ENCODE measurements at regions not wholly inside any gene's neighbourhood (a gene's known extent, or its start where the extent isn't known, plus 50 kb on each side); places are given as distances from the start of the nearest gene placed in this dataset.
"Not testable (repeated sequence)": the region's sequence is repeated elsewhere in the genome, so short reads cannot be mapped to it uniquely, and the experiment has no call there.

DNA sequence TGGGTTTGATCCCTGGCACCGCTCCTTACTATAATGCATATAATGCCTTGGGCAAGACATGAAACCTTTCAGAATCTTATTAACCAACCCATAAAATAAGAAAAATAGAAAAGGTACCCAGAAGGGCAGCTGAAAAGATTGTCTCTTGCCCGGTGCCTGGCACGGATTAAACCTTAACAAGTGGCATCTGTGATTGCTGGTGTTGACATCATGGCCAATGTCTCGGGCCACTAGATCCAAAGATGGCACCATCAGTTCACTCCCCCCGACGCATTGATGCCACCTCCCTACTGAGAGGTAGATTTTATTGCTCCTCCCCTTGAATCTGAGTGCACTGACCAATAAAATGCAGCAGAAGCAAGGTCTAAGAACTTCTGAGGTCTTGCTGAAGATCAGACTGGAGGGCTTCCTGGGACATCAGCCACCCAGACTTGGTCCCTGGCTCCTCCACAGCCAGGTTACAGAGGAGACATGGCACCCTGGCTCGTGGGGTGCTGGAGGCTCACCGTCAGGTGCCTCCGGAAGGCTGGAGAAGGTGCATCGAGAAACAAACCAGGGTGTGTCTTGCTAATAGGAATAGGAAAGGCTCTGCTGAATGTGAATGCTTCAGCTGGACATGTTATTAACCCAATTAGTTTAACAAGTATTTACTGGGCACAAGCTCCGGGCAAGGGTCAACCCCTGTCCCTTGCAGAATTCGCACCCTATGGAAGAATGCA, 80.0 kb upstream of the COL5A1 start:
- no peak for DNase-seq (ENCODE audit: low spot score)

GRCh38 chr9:134562146-134562849, 79.3 kb upstream of the COL5A1 start:
- no peak for DNase-seq (ENCODE audit: low spot score)

- no peak for DNase-seq (ENCODE audit: low spot score)
Measured at GRCh38 chr9:134563397-134563796, 78.2 kb upstream of the COL5A1 start.

DNA sequence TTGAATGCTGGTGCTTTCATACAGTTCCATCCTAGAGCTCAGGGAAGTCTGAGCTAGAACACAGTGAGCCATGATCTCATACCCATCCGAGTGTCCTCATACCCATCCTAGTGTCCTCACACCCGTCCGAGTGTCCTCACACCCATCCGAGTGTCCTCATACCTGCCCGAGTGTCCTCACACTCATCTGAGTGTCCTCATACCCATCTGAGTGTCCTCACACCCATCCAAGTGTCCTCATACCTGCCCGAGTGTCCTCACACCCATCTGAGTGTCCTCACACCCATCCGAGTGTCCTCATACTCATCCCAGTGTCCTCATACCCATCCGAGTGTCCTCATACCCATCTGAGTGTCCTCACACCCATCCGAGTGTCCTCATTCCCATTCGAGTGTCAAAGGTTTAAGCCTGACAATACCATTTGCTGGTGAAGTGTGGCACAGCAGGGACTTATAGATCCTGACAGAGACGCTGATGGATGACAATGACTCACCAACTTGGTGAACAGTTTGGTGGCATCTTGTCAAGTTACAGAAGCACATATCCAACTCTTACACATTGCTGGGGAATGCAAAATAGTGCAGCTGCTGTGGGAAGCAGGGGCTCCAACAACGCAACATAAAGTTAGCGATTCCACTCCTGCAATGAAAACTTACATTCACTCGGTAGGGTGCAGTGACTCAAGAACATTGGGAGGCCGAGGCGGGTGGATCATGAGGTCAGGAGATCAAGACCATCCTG, 77.0 kb upstream of the COL5A1 start:
- DNase-seq (ENCODE audit: low spot score) = no peak

- DNase-seq (ENCODE audit: low spot score) = no peak
Measured at GRCh38 chr9:134565316-134565915, 76.2 kb upstream of the COL5A1 start.

- no peak for DNase-seq (ENCODE audit: low spot score)
Measured at GRCh38 chr9:134566196-134566847, 75.3 kb upstream of the COL5A1 start.

DNA sequence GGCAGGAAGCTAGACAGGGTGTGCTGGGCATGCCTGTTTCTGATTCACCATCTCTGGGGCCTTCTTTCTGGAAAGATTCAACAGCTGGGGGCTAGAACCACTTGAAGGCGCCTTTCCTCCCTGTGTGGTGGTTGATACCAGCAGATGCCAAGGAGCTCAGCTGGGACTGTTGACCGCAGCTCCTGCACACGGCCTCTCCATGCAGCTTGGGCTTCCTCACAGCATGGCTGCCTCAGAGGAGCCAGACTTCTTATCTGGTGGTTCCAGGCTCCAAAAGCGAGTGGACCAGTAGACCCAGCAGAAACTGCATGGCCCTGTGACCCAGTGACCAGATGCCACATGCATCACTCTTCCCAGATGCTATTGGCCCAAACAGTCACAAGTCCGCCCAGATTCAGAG, 74.7 kb upstream of the COL5A1 start:
- no peak for DNase-seq (ENCODE audit: low spot score)

- no peak for DNase-seq (ENCODE audit: low spot score)
Measured at GRCh38 chr9:134568116-134568515, 73.5 kb upstream of the COL5A1 start.

DNA sequence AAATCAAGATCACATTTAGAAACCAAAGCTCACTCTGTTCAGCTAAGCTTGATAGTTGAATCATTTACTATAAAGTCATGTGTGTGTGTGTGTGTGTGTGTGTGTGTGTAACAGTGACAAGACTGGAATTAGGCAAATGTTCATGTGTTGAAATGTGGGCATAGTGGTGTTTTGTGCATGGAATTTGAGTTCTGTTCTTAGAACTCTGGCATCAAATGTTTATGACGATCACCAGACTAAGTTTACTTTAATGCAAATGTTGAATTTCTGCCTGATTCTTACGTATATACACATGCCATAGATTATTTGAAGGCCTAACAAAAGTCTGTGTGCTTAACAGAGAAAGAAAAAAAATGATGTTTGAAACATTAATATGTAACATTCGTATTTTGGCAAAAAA, 72.8 kb upstream of the COL5A1 start:
- no peak for DNase-seq (ENCODE audit: low spot score)

DNA sequence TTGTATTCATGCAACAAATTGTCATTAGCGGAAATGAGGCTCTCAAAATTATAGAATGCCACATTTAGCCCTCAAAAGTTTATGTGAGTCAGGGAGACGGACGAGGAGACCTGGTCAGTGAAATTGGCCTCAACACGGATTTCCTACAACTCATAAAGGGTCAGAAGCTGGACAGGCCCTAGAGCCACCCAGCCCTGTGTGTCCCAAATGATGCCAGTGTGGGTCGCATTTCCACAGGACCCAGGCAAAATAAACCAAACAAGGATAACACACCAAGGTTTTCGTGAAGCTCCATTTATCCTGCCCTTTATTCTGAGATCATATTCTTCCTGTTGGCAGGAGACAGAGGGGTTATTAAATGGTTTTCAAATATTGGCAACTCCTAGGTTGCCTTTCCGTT, 72.0 kb upstream of the COL5A1 start:
- DNase-seq (ENCODE audit: low spot score) = no peak

DNA sequence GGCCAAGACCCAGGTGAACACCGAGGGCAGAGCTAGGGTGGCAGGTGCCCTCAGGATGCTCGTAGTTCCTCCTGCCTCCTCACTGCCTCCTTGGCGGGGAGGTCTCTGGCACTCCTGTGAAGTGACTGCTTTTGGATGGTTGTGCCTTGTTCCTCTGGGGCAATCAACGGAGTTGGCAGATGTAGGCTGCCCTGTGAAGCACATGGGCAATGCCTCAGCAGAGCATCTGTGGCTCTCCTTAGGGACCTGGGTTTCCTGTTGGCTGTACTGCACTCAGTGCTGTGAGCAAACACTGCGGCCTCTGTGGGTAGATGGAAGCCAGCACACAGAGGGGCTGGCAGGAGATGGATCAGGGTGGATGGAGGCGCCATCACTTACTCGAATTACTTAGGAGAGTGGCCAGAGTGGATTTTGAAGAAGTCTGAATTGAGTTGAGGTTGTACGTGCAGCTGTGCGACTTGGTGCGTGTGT, 71.4 kb upstream of the COL5A1 start:
- no peak for DNase-seq (ENCODE audit: low spot score)

GRCh38 chr9:134570711-134571325, 70.8 kb upstream of the COL5A1 start:
- DNase-seq (ENCODE audit: low spot score) = no peak

GRCh38 chr9:134571326-134571931, 70.2 kb upstream of the COL5A1 start:
- DNase-seq (ENCODE audit: low spot score) = no peak

- DNase-seq (ENCODE audit: low spot score) = no peak
Measured at GRCh38 chr9:134571946-134572917, 69.4 kb upstream of the COL5A1 start.

GRCh38 chr9:134574686-134575085, 66.9 kb upstream of the COL5A1 start:
- not testable (repeated sequence) for DNase-seq (ENCODE audit: low spot score)

DNA sequence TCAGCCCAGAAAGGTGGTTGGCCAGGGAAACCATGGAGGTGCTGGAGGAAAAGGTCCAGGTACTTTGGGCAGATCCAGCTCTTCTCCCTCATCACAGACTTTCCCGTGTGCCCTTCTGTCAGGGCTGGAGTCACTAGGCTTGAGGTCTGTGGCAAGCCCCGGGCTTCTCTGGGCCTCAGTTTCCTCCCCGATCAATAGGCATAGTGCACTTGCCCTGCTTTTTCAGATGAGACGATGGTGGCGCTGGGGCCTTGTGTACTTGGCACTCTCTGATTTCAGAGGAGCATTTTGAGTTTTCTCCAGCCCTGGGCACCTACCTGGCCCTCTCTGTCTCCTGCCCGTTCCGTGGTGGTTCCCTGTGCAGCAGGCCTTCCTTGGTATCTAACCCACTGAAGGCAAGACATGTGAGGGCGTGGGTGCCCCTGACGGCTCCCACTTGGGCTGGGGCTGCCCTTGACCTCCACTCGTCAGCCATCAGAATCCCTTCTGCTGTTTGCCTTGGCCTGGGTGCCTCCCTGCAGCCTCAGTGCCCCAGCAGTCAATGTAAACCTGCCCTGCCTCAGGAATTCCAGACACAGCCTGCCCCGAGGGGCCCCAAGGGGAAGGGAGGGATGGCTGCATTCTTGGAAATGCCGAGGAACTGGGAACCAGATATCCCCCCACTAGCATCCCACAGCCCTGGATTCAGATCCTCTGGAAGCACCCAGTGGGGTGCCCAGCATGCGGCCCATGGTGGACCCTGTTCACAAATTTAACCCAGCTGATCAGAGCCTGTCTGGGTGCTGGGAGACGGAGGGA, 66.3 kb upstream of the COL5A1 start:
- DNase-seq (ENCODE audit: low spot score) = no peak

DNA sequence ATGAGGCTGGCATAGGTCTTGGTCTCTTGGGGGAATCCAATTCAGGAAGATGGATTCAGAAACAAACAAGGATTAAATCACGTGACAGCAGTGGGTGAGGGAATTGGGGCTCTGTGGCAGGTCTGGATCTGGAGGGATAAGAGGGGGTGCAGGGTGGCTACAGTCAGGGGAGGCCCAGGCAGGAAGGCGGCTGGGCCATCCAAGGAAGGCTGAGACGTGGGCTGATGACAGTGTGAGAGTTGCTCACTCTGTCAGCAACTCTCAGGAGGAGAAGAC, 65.8 kb upstream of the COL5A1 start:
- DNase-seq (ENCODE audit: low spot score) = no peak

GRCh38 chr9:134585021-134585561, 56.5 kb upstream of the COL5A1 start:
- DNase-seq (ENCODE audit: low spot score) = no peak

Measured in cerebellar cortex (tissue), 1 donor.